ENCODE measurements at regions not wholly inside any gene's neighbourhood (a gene's known extent, or its start where the extent isn't known, plus 50 kb on each side); places are given as distances from the start of the nearest gene placed in this dataset.

- TF ChIP-seq TCF12 (IDR thresholded peaks at IDR 0.05; ENCODE audit: low read depth) (no peak), NFIC (IDR thresholded peaks at IDR 0.05) (no peak), EGR1 (IDR thresholded peaks at IDR 0.05) (no peak), USF1 (IDR thresholded peaks at IDR 0.05) (no peak), TEAD4 (IDR thresholded peaks at IDR 0.05) (no peak), REST (IDR thresholded peaks at IDR 0.05; ENCODE audit: low read depth) (no peak), EP300 (IDR thresholded peaks at IDR 0.05; ENCODE audit: borderline replicate concordance) (no peak), CEBPB (IDR thresholded peaks at IDR 0.05) (no peak), TAF1 (IDR thresholded peaks at IDR 0.05; ENCODE audit: low read depth) (no peak), RAD21 (IDR thresholded peaks at IDR 0.05; ENCODE audit: low read depth) (no peak), FOXM1 (IDR thresholded peaks at IDR 0.05; ENCODE audit: borderline replicate concordance, low read depth) (no peak), CREB1 (IDR thresholded peaks at IDR 0.05; ENCODE audit: low read depth) (no peak), ZBTB7A (IDR thresholded peaks at IDR 0.05; ENCODE audit: low read depth) (no peak), MAX (IDR thresholded peaks at IDR 0.05) (no peak), YY1 (IDR thresholded peaks at IDR 0.05; ENCODE audit: low read depth) (no peak)
Observed at GRCh38 chr19:29006057-29006735, 206.8 kb downstream of the UQCRFS1 start.

GRCh38 chr19:29004796-29005195 lies 208.2 kb downstream of the UQCRFS1 start:
- TF ChIP-seq TEAD4 (IDR thresholded peaks at IDR 0.05): no peak
- TF ChIP-seq MAX (IDR thresholded peaks at IDR 0.05): no peak
- TF ChIP-seq ZBTB7A (IDR thresholded peaks at IDR 0.05; ENCODE audit: low read depth): no peak
- TF ChIP-seq USF1 (IDR thresholded peaks at IDR 0.05): no peak
- TF ChIP-seq TCF12 (IDR thresholded peaks at IDR 0.05; ENCODE audit: low read depth): no peak
- no peak for TF ChIP-seq REST (IDR thresholded peaks at IDR 0.05; ENCODE audit: low read depth)
- no peak for TF ChIP-seq CREB1 (IDR thresholded peaks at IDR 0.05; ENCODE audit: low read depth)
- no peak for TF ChIP-seq EP300 (IDR thresholded peaks at IDR 0.05; ENCODE audit: borderline replicate concordance)
- no peak for TF ChIP-seq YY1 (IDR thresholded peaks at IDR 0.05; ENCODE audit: low read depth)
- TF ChIP-seq NFIC (IDR thresholded peaks at IDR 0.05): no peak
- no peak for TF ChIP-seq TAF1 (IDR thresholded peaks at IDR 0.05; ENCODE audit: low read depth)
- no peak for TF ChIP-seq RAD21 (IDR thresholded peaks at IDR 0.05; ENCODE audit: low read depth)

GRCh38 chr19:29003641-29004409 lies 209.1 kb downstream of the UQCRFS1 start:
- no peak for TF ChIP-seq FOXM1 (IDR thresholded peaks at IDR 0.05; ENCODE audit: borderline replicate concordance, low read depth)
- TF ChIP-seq YY1 (IDR thresholded peaks at IDR 0.05; ENCODE audit: low read depth): no peak

- no peak for TF ChIP-seq ZBTB7A (IDR thresholded peaks at IDR 0.05; ENCODE audit: low read depth)
- no peak for TF ChIP-seq FOXM1 (IDR thresholded peaks at IDR 0.05; ENCODE audit: borderline replicate concordance, low read depth)
- TF ChIP-seq NFIC (IDR thresholded peaks at IDR 0.05): no peak
- TF ChIP-seq REST (IDR thresholded peaks at IDR 0.05; ENCODE audit: low read depth): no peak
- no peak for TF ChIP-seq EP300 (IDR thresholded peaks at IDR 0.05; ENCODE audit: borderline replicate concordance)
- TF ChIP-seq MAX (IDR thresholded peaks at IDR 0.05): no peak
- TF ChIP-seq TAF1 (IDR thresholded peaks at IDR 0.05; ENCODE audit: low read depth): no peak
- no peak for TF ChIP-seq CEBPB (IDR thresholded peaks at IDR 0.05)
- TF ChIP-seq RAD21 (IDR thresholded peaks at IDR 0.05; ENCODE audit: low read depth): no peak
- TF ChIP-seq TEAD4 (IDR thresholded peaks at IDR 0.05): no peak
- TF ChIP-seq TCF12 (IDR thresholded peaks at IDR 0.05; ENCODE audit: low read depth): no peak
- no peak for TF ChIP-seq CREB1 (IDR thresholded peaks at IDR 0.05; ENCODE audit: low read depth)
- no peak for TF ChIP-seq USF1 (IDR thresholded peaks at IDR 0.05)
Observed at GRCh38 chr19:29002336-29002735, 210.6 kb downstream of the UQCRFS1 start.

All from Ishikawa (cell line).